Daoy (cell line): ENCODE measurements at regions not wholly inside any gene's neighbourhood (a gene's known extent, or its start where the extent isn't known, plus 50 kb on each side); places are given as distances from the start of the nearest gene placed in this dataset.

Experiments
- DNase-seq: peaks from one replicate; pipeline ENCODE4 v3.0.0-alpha.2; 2015; ENCODE audit warnings: low read depth

DNA sequence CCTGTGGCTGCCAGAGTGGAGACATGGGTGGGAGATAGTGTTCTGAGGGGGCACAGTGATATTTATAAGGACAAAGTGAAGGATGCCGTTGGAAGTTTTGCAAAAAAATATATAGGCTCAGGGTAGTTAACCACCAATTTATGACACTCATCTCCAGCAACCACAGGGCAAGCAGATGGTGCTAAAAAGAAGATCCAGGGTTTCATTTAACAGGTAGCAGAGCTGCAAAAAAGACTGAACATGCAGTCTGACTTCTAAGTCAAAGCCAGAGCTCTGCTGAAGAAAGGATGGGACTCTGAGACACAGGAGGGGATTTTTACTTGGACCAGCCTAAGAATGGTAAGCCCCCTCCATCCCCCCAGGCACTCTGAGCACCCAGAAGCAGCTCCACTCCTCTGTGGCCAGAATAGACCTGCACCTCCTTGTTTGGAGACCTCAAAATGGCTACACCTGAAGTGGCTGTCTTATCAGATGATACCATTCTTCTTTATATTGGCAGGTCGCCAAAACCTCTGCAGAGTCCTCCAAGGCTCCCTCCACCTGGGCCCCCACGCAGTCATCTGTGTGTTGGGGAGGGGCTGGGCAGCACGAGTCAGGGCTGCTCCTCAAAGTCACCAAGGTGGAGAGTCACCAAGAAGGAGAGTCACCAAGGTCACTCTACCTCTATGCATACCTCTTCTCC, 161.4 kb upstream of the FAM9B start:
- DNase-seq, result no peak

GRCh38 chrX:9196961-9197640, 163.2 kb upstream of the FAM9B start:
- DNase-seq, result no peak

DNA sequence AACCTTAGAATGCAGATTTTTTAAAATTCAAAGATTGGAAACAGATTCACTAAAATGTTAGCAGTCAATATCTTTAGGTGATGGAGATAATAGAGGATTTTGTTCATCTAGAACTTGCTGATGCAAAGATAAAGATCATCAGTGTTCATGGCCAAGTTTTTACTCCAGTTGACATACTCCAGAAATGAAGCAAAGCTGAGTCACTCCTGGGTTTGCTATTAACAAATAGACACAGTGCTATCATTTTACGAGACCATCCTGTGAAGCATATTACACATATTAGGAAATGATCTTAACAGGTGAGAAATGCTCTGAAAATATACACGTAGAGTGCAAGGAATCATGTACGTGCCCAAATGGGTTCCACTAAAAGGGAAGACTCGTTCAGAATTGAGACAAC, 170.6 kb upstream of the FAM9B start:
- DNase-seq, result no peak

GRCh38 chrX:9205599-9206223, 171.8 kb upstream of the FAM9B start:
- DNase-seq, result no peak

GRCh38 chrX:9207142-9207541, 173.2 kb upstream of the FAM9B start:
- peak; percentile 4 for DNase-seq

DNA sequence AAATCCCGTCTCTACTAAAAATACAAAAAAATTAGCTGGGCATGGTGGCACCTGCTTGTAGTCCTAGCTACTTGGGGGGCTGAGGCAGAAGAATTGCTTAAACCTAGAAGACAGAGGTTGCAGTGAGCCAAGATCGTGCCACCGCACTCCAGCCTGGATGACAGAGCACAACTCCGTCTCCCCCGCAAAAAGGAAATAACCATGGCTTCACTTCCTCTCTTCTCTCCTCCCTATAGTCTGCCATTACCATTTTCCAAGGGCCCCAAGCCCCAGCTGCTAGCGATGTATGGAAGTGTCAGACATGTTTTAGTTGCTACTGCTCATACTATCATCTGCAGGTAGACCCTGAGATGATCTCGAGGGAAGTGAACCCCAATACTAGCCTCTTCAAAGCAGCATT, 177.3 kb upstream of the FAM9B start:
- DNase-seq, result no peak

DNA sequence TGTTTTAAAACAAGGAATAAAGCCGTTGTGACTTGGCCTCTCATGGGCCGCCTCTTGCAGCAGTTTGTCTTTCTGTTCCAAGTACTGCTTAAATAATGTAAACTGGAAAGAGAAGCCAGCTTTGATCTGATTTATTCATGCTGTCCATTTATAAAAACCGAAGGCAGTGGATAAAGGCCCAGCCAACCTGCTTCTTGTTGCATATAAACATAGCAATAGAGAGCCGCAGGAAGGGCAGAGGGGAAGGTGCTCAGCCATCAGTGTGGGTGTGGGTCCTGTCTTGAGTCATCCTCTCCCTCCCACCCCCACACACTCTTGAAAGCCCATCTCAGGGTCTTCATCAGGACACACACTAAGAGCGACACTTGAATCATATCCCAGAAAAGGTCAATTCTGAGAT, 187.9 kb upstream of the FAM9B start:
- DNase-seq, result no peak

GRCh38 chrX:9222299-9222698, 188.4 kb upstream of the FAM9B start:
- DNase-seq, result no peak

- no peak for DNase-seq
Measured at GRCh38 chrX:9227276-9227675, 193.3 kb upstream of the FAM9B start.

DNA sequence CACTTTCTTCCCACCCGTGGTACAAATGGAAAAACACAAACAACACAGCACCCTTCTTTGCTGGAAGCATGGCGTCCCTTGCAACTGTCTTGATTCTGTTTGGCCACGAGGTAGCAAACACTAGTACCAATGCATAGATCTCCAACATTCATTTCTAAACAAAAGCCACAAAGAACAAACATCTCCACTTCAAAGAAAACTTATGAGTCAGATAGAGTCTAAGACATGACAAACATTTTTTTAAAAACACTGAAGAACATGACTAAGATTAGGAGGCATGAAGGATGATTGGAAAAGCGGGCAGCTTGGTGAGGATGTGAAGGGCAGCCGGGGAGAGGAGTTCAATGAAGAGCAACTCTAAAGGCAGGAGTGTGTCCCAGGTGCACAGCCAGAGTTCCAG, 197.6 kb upstream of the FAM9B start:
- no peak for DNase-seq

DNA sequence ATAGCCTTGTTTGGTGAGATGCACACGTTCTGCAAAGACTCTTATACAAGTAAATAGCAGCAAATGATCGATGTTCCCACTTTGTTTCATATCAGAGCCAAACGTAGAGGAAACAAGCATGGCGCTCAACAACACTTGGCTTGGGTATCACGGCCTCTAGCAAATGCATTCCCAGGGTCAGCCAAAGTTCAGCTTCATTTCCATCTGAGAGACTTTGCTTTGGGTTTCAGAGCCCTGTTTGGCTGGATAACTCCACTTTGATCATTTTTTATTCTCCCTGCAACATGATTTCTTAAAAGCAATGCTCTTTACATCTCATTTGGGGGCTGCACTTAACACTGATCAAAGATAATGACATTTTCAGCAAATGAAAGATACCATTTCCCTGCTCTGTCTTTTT, 199.2 kb upstream of the FAM9B start:
- DNase-seq, result no peak

GRCh38 chrX:9234315-9234714, 200.4 kb upstream of the FAM9B start:
- no peak for DNase-seq

DNA sequence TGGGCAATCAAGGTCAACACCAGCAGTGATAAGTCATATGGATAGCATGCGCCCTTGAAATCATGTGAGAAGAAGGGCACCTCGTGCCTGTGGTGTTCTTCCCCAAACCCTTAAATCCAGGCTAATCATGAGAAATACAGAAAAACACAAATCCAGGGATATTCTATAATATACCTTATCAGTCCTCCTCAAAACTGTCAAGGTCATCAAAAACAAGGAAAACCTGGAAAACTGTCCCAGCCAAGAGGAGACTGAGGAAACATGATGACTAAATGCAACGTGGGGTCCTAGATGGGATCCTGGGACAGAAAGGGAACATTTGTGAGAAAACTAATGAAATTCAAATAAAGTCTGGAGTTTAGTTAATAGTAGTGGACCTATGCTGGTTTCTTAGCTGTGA, 201.8 kb upstream of the FAM9B start:
- no peak for DNase-seq

- no peak for DNase-seq
Measured at GRCh38 chrX:9240956-9241355, 207.0 kb upstream of the FAM9B start.

DNA sequence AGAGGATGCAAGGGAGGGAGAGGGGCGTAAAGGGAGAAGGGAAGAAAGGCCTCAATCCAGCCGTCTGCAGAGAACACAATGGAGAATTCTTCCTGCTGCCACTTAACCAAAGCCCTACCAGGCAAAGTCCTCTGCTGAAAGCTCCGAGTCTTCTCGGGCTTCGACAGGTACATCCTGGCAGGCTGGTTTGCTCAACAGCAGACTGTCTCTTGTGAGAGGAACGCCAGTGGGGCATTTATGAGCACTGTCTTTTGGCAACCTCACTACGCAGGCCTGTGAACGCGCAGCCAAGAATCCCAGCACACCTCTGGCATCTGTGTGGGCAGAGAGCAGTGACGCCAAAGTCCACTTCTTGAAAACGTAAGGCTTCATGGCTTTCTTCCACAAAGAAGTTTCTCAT, 207.5 kb upstream of the FAM9B start:
- no peak for DNase-seq

DNA sequence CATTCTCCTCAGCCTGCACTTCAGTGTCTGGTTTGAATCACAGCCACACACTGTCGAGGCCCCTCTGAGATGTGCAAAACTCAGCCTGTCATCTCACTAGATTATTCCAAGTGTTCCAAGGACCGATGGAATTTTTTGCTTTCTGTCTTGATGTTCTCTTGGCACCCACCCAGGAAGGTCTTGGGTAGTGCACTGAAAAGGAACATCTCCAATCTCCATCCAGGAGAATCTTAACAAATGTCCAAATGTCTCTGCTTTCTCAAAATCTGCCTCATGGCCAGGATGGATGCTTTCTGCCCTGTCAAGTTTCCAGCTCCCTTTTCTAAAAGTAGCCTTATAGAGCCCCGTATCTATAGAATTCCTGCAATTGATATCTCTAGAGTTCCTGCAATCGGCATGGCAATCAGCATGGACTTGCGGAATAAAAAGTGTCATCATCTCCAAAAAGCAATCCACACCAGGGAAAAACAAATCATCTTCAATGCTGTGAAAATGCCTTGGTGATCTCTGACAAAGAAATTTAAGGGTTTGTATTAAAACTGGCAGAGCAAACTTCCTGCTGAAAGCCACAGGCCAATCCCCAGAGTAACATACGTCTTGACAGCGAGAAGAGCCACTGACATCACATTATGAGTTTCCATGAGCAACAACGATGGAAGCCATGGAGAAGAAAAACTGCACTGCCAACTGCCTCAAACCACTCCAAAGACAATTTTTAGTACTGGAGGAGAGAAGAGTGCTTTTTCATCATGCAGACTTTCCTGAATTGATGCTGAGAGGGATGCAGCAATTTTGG, 215.3 kb upstream of the FAM9B start:
- DNase-seq, result no peak

GRCh38 chrX:9252182-9252581, 212.7 kb upstream of the TBL1X start:
- no peak for DNase-seq

- DNase-seq, result no peak
Measured at GRCh38 chrX:9253211-9253610, 211.6 kb upstream of the TBL1X start.

- no peak for DNase-seq
Measured at GRCh38 chrX:9257718-9258420, 207.0 kb upstream of the TBL1X start.

DNA sequence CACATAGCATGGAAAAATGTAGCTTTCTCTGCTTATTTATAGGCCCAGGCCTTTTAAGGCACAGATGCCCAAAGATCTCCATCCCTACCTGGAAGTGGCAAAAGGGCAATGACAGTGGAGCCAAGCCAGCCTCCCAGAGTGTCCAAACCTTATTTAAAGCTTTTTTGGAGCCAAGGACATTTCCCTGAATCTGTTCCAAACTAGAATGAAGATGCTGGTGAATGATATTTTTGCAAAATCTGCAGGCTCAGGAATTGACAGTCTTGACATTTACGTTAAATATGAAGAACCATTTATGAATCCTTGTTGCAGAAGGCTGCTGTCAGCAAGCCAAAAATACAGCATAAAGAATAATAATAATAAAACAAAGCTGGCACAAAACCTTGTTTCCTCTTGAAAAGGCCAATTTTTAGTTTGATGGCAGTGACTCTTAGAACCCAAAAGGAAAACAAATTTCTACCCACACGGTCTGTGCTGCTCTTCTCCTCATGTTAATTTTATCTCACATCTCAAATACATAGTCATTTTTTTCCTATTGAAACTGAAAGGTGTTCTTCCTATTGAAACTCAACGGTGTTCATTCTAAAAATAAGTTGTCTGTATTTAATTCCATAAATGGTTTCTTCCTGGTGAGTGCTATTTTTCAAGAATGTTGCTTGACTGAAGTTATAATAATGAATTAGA, 206.3 kb upstream of the TBL1X start:
- no peak for DNase-seq

DNA sequence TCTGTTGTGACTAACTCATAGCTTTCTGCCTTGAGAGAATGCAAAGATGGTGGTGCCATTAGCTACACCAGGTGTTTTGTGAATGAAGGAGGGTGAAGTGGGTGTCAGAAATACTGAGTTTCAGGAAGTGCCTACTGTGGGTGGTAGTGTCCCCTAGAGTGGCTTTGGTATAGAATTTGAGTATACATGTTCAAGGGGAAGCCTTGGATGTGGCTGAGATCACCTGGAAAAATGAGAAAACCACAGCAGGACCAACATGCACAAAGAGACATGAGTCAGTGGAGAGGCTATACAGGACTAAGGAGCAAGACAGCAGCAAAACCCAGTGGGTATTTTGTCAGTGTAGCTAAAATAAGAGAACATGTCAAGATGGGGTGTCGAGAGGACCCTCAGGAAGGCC, 204.3 kb upstream of the TBL1X start:
- no peak for DNase-seq
